Transverse colon (tissue), 4 donors: ENCODE measurements at regions not wholly inside any gene's neighbourhood (a gene's known extent, or its start where the extent isn't known, plus 50 kb on each side); places are given as distances from the start of the nearest gene placed in this dataset.

Experiments
- DNase-seq: peaks from one replicate; pipeline ENCODE4 v3.0.0-alpha.2; 2019
- H3K27ac ChIP-seq, 4 donors: fragments of 200-600 bp; sonication (generic); 2 replicates each; pipeline ENCODE4 v1.5.1; 2016 to 2018; ENCODE audit warnings: inconsistent platforms in 4 of 4
- H3K27me3 ChIP-seq: fragments of 200-600 bp; sonication (generic); 2 replicates; pipeline ENCODE4 v1.5.1; 2017; ENCODE audit warnings: inconsistent platforms
- H3K36me3 ChIP-seq, 4 donors: fragments of 200-600 bp; sonication (generic); 2 replicates each; pipeline ENCODE4 v1.5.1; 2017 to 2019; ENCODE audit warnings: inconsistent platforms in 4 of 4
- H3K4me1 ChIP-seq, 4 donors: fragments of 200-600 bp; sonication (generic); 2 replicates each; pipeline ENCODE4 v1.5.1; 2017 to 2020; ENCODE audit warnings: inconsistent platforms in 4 of 4
- H3K4me3 ChIP-seq, 4 donors: fragments of 200-600 bp; sonication (generic); 1 replicate in 1 of 4; 2 replicates in 3 of 4; pipeline versions ENCODE4 v1.5.1 to v1.6.1; 2017 to 2019; ENCODE audit warnings: inconsistent platforms in 4 of 4
- H3K9me3 ChIP-seq, 2 donors: fragments of 200-600 bp; sonication (generic); 2 replicates each; pipeline ENCODE4 v1.5.1; 2017 to 2019; ENCODE audit warnings: inconsistent platforms in 2 of 2
- CTCF ChIP-seq, 5 experiments: fragments of 200-600 bp in 3 of 5; fragments of 450-650 bp in 2 of 5; sonication (generic) in 3 of 5; IDR thresholded peaks; 1 replicate in 2 of 5; 2 replicates in 3 of 5; pipeline ENCODE4 v1.5.1; 2016 to 2017; ENCODE audit warnings: antibody characterized with exemption in 5 of 5, inconsistent platforms in 3 of 5, mild to moderate bottlenecking in 2 of 5, moderate library complexity in 1 of 5
- EP300 ChIP-seq: sonication (generic); formaldehyde crosslinking; IDR thresholded peaks from one replicate; pipeline ENCODE4 v1.6.1; 2017; ENCODE audit warnings: antibody characterized with exemption, low read depth
- POLR2A ChIP-seq: fragments of 450-650 bp; IDR thresholded peaks from one replicate; pipeline ENCODE4 v1.6.1; 2016; ENCODE audit warnings: antibody characterized with exemption, mild to moderate bottlenecking, moderate library complexity
- POLR2AphosphoS5 ChIP-seq, 3 donors: sonication (generic); formaldehyde crosslinking; IDR thresholded peaks; one replicate each; pipeline ENCODE4 v1.6.1; 2016; ENCODE audit warnings: antibody characterized with exemption in 3 of 3
- WGBS, 2 donors: methylation state at CpG; one replicate each; pipeline ENCODE4 v1.1.5; 2018; ENCODE audit warnings: low coverage in 1 of 2; 5-methylcytosine and 5-hydroxymethylcytosine counted together
- in situ Hi-C, 4 donors: fragments of 200-750 bp; cut with MboI; loops; one replicate each; pipeline versions ENCODE4 v1.15.0 to v1.15.1; 2017; ENCODE audit warnings: low sequenced_read_pairs in 3 of 4, low pct_ligation_motif_present in 1 of 4, low pct_unique_long_range_greater_than_20kb in 1 of 4
- intact Hi-C: fragments of 100-400 bp; cut with DNase I; formaldehyde crosslinking; loops from one replicate; pipeline ENCODE4 v1.15.1; 2023; ENCODE audit warnings: low total_unique reads

- no peak for DNase-seq
- H3K4me1 ChIP-seq: no peaks in the 10 kb centered on the region
- H3K4me3 ChIP-seq: no peak overlapping the region
- in situ Hi-C loops (no loop called here), intact Hi-C loops (no loop called here)
- TF ChIP-seq POLR2A (no peak), CTCF (IDR thresholded peaks at IDR 0.05) (no peak), EP300 (no peak), POLR2AphosphoS5 (IDR thresholded peaks at IDR 0.05) (no peak)
- WGBS, 2 donors: 71 to 77% methylated on average over 1 of the region's 1 CpG
- H3K9me3 ChIP-seq: no peaks in the 10 kb centered on the region
- no peak overlapping the region for H3K27ac ChIP-seq
- no peaks in the 10 kb centered on the region for H3K27me3 ChIP-seq
- no peaks in the 10 kb centered on the region for H3K36me3 ChIP-seq
Measured at GRCh38 chr2:108161298-108161697, 78.5 kb upstream of the SULT1C3 start.

- no peak for DNase-seq
- no peaks in the 10 kb centered on the region for H3K36me3 ChIP-seq
- TF ChIP-seq POLR2AphosphoS5 (IDR thresholded peaks at IDR 0.05) (no peak), POLR2A (no peak), EP300 (no peak), CTCF (IDR thresholded peaks at IDR 0.05) (no peak)
- H3K27ac ChIP-seq: no peak overlapping the region
- no peaks in the 10 kb centered on the region for H3K9me3 ChIP-seq
- H3K4me3 ChIP-seq: no peak overlapping the region
- no peaks in the 10 kb centered on the region for H3K27me3 ChIP-seq
- no peaks in the 10 kb centered on the region for H3K4me1 ChIP-seq
- in situ Hi-C loops (no loop called here), intact Hi-C loops (no loop called here)
- 40 to 77% methylated on average over 2 of the region's 2 CpGs for WGBS, 2 donors
Measured at GRCh38 chr2:108164318-108164717, 75.5 kb upstream of the SULT1C3 start.

GRCh38 chr2:108165729-108166128, 74.0 kb upstream of the SULT1C3 start:
- no peak for DNase-seq
- H3K4me1 ChIP-seq: no peaks in the 10 kb centered on the region
- 48 to 55% methylated on average over 2 to 4 of the region's 4 CpGs for WGBS, 2 donors
- in situ Hi-C loops: no loop called here
- no peaks in the 10 kb centered on the region for H3K36me3 ChIP-seq
- intact Hi-C loops: no loop called here
- H3K4me3 ChIP-seq: no peak overlapping the region
- no peak overlapping the region for H3K27ac ChIP-seq
- no peaks in the 10 kb centered on the region for H3K27me3 ChIP-seq
- TF ChIP-seq CTCF (IDR thresholded peaks at IDR 0.05) (no peak), POLR2A (no peak), EP300 (no peak), POLR2AphosphoS5 (IDR thresholded peaks at IDR 0.05) (no peak)
- H3K9me3 ChIP-seq: no peaks in the 10 kb centered on the region

- WGBS, 2 donors: 67 to 73% methylated on average over 1 of the region's 1 CpG
- intact Hi-C loops: no loop called here
- DNase-seq: no peak
- Histone ChIP-seq H3K27ac (no peak overlapping the region), H3K27me3 (no peaks in the 10 kb centered on the region), H3K4me3 (no peak overlapping the region), H3K4me1 (no peaks in the 10 kb centered on the region), H3K36me3 (no peaks in the 10 kb centered on the region), H3K9me3 (no peaks in the 10 kb centered on the region)
- in situ Hi-C loops: no loop called here
- TF ChIP-seq CTCF (IDR thresholded peaks at IDR 0.05): no peak
- no peak for TF ChIP-seq POLR2A
- no peak for TF ChIP-seq EP300
- no peak for TF ChIP-seq POLR2AphosphoS5 (IDR thresholded peaks at IDR 0.05)
Measured at GRCh38 chr2:108167699-108168098, 72.1 kb upstream of the SULT1C3 start.
